ENCODE measurements at regions not wholly inside any gene's neighbourhood (a gene's known extent, or its start where the extent isn't known, plus 50 kb on each side); places are given as distances from the start of the nearest gene placed in this dataset.

GRCh38 chr12:46546634-46547273 lies 174.2 kb upstream of the SLC38A2 start:
- TF ChIP-seq FOS (IDR thresholded peaks at IDR 0.05; ENCODE audit: borderline replicate concordance, insufficient read depth, low read length) (no peak), CTCF (IDR thresholded peaks at IDR 0.05; ENCODE audit: extremely low read depth in 1 of 2, insufficient read depth in 1 of 2, low read depth in 1 of 2, low read length in 2 of 2) (no peak), MAX (IDR thresholded peaks at IDR 0.05; ENCODE audit: insufficient read depth, insufficient read length) (no peak), POLR2A (IDR thresholded peaks at IDR 0.05; ENCODE audit: low read depth, low read length) (no peak), GATA2 (IDR thresholded peaks at IDR 0.05; ENCODE audit: insufficient read depth, insufficient read length, low read depth, low read length) (no peak)

Measured in endothelial cell of umbilical vein (primary cell).